ENCODE measurements at regions not wholly inside any gene's neighbourhood (a gene's known extent, or its start where the extent isn't known, plus 50 kb on each side); places are given as distances from the start of the nearest gene placed in this dataset.
"Not testable (repeated sequence)": the region's sequence is repeated elsewhere in the genome, so short reads cannot be mapped to it uniquely, and the experiment has no call there.

DNA sequence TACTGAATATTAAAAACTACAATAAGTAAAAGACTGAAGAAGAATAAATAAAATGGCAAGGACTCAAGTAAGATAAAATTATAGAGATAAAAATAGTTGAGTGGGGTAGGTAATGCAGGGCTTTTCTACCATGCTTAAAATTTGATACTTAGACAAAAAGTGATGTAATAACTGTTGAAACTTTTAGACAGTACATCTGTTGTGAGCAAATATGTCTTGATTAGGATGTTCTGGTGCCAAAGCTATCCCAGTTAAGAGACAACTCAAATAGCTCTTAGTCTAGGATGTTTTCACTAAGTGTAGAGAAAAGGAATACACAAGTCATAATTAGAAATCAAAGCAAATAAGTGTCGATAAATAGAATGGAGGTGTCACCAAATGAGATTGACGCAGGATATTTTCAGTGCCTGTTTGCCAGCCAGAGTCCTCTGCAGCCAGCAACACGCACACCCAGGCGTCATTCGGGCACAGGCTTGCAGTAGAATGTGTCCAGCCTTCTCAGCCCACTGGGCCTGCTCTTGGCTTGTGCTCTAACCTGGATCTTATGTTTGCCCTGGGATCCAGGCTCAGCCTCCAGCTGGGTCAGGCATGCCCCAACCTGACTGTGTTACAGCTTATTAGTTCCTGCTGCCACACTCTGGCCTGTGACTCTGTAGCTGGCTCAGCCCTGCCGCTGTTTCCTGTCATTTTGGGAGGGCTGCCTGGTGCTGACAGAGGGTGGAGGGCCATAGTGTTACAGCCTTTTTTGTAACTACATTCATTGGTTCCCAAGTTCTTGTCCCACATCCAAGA, 766.2 kb downstream of the PCDH17 start:
- FAIRE-seq = no peak

DNA sequence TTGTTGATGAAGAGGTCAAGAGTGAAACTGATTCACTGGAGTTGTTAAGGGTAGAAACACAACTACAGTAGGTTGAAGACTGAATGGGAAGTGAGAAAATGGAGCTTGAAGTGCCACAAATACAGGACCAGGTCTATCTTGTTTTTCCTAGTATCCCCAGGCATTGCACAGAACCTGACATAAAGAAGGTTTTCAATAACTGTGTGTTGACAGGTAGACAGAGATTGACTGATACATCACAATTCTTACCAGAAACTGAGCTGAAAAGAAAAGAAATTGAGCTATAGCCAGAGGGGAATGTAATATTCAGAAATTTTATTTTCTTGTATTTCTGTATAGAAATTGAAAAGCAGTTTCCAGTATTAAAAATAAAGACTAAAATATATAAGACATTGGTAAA, 767.7 kb downstream of the PCDH17 start:
- FAIRE-seq = no peak

DNA sequence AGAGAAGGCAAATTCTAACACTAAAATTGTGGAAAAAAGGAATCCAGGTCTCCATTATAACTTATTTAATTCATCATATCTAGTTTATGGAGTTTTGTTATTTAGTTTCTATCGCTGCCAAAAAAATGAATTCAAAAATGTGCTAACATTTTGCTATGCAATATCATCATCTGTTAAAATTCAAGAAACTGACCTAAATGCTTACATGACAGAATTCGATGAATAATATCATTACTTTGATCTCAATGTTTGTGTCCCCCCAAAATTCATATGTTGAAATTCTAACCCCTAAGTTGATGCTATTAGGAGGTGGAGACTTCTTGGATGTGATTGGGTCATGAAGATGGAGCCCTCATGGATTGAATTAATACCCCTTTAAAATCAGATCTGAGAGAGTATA, 775.0 kb downstream of the PCDH17 start:
- FAIRE-seq = no peak

GRCh38 chr13:58429917-58430316, 798.4 kb downstream of the PCDH17 start:
- no peak for FAIRE-seq

GRCh38 chr13:58434943-58435342, 803.4 kb downstream of the PCDH17 start:
- FAIRE-seq = no peak

- no peak for FAIRE-seq
Measured at GRCh38 chr13:58437427-58437826, 805.9 kb downstream of the PCDH17 start.

GRCh38 chr13:58446979-58447378, 815.4 kb downstream of the PCDH17 start:
- no peak for FAIRE-seq

DNA sequence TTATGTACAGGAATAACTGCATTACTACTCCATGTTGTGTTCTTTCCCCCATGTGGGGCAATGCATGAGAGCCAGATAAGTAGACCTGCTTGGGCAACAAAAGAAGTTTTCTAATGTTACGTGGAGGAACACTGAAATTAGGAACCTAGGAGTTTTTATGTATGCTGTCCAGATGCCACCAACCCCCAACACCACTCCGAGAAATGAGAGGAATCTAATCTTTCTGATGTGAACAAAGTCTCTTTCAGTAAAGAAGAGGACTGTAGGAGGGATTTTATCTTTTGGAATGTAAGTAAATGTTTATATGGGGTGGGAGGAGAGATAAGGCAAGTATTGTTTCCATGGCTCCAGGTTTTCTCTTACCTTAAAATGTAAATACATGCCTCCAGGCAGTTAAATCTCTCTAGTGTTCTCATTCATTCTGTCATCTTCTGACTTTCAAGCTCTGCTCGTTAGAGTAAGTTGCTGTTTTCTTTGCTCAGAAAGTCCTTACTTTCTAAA, 820.6 kb downstream of the PCDH17 start:
- no peak for FAIRE-seq

- no peak for FAIRE-seq
Measured at GRCh38 chr13:58455094-58455493, 823.5 kb downstream of the PCDH17 start.

- FAIRE-seq = no peak
Measured at GRCh38 chr13:58461217-58461616, 829.7 kb downstream of the PCDH17 start.

- no peak for FAIRE-seq
Measured at GRCh38 chr13:58463841-58464240, 832.3 kb downstream of the PCDH17 start.

DNA sequence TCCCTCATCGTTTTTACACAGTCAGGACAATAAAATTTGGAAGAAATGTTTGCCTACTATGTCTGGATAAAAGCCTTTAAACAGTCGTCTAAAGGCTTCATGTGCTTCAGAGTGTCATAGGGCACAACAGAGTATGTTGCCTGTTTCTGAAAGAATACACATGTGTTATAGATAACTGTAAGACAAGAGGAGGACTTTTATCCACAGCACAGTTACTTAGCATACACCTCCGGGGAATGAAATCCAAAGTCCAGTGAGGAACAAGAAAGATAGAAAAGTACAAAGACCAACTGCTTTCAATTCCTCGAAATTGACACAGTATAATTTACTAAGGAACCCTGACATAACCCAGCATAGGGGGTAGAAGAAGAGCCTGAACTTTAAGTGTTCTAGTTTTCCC, 835.6 kb downstream of the PCDH17 start:
- no peak for FAIRE-seq

GRCh38 chr13:58472483-58472882, 840.9 kb downstream of the PCDH17 start:
- no peak for FAIRE-seq

- FAIRE-seq = no peak
Measured at GRCh38 chr13:58474581-58474980, 843.0 kb downstream of the PCDH17 start.

DNA sequence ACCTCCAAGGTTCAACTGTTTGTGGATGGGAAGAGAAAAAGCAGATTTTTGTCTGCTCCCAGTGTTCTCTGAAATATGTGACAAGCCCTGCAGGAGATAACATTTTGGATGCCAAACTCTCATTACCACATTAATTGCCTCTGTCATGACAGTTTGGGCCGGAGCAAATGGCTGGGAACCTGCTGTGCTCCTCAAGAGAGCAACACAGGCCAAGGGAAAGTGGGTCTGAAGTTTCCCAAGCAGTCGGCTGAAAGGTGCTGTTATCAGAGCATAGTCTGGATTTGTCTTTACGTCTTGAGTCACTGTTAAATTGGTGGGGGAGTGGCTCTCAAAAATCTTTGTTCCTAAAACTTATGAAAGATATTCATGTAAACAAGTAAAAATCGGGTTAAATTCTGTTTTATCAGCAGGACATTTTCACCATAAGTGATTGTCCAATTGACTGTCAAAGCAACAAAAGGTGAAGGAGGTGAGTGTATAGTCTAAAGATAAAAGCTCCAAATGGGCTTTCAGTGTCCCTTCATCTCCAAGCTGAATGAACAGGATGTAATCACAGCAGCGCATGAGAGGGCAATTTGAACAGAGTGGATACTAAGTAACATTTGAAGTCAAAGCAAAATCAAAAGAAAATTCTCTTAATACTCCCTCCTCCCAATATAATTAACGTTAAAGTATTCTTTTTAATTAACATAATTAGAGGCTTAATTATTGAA, 844.8 kb downstream of the PCDH17 start:
- no peak for FAIRE-seq

- no peak for FAIRE-seq
Measured at GRCh38 chr13:58478858-58479257, 847.3 kb downstream of the PCDH17 start.

DNA sequence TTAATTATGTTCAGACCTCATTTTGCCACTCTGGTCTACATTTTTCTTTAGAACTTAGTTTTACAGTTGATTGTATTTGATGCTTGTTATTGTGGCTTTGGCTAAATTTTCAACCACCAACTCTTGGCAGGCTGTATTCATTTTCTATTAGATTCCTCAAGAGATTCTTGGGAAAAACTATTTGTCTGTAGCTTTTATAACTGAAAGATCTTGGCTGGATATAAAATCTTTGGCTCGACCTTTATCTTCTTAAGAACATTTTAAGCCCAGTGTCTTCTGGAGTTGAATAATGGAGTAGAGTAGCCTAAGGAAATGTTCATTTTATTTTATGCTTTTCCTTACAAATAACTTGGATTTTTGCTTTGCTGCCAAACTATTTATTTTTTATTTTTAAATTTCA, 848.5 kb downstream of the PCDH17 start:
- no peak for FAIRE-seq

- no peak for FAIRE-seq
Measured at GRCh38 chr13:58488251-58488650, 856.7 kb downstream of the PCDH17 start.

DNA sequence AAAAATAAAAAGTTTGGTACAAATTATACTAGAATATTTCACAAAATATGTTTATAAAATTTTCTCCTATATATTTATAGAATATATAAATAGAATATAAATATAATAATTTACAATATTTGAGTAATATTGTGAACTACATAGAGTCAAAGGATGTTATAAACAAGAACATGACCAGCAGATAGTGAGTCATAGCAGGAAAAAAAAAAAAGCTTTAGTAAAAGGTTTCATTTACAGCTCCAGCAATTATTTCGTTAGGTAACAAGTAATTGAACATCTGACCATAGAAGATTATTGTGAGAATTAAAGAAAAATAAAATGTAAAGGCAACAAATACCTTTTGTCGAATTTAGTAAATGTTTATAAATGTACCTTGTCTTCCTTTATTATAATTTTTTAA, 864.1 kb downstream of the PCDH17 start:
- no peak for FAIRE-seq

GRCh38 chr13:58500938-58501337, 869.4 kb downstream of the PCDH17 start:
- no peak for FAIRE-seq

DNA sequence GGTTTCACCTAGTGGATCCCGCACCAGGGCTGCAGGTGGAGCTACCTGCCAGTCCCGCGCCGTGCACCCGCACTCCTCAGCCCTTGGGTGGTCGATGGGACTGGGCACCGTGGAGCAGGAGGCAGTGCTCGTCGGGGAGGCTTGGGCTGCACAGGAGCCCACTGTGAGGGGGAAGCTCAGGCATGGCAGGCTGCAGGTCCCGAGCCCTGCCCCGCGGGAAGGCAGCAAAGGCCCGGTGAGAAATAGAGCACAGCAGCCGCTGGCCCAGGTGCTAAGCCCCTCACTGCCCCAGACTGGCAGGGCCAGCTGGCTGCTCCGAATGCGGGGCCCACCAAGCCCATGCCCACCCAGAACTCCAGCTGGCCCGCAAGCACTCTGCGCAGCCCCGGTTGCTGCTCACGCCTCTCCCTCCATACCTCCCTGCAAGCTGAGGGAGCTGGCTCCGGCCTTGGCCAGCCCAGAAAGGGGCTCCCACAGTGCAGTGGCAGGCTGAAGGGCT, 872.7 kb downstream of the PCDH17 start:
- not testable (repeated sequence) for FAIRE-seq

- not testable (repeated sequence) for FAIRE-seq
Measured at GRCh38 chr13:58505262-58505920, 873.8 kb downstream of the PCDH17 start.

DNA sequence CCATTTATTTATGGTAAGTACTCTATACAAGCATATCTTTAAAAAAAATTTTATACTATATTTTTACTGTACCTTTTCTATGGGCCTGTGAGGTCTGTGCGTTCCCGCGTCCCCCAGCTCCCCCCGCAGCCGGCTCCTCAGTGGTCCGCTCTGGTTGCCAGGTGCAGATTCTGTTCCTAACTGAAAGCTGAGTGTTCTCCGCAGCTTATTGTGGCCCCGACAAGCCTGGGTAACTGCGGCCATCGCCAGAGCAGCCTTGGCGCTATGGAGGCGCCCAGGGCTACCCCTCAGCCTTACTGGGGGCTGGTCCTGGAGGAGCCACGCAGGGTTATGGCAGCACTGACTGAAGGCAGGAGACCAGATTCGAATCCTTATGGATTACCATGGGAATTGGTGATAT, 896.8 kb downstream of the PCDH17 start:
- no peak for FAIRE-seq

DNA sequence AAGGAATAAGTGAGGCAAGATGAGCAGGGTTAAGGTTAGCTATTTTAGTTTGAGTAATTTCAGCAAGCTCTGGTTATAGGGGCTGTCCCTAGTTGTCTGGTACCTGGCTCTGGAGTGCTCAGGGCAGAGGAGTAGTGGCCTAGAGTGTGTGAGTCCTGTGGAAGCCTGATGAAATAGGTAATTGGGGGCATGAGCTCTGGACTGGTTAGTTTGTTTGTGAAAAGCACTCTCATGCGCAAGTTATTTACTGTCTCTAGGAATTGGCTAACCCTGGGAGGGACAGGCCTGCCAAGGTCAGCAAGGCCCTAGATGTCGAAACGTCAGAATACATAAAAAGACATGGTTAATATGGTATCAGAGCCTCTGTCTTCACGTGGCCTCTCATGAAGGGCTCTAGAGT, 900.1 kb downstream of the PCDH17 start:
- no peak for FAIRE-seq
